PC-9 (cell line): ENCODE measurements at regions not wholly inside any gene's neighbourhood (a gene's known extent, or its start where the extent isn't known, plus 50 kb on each side); places are given as distances from the start of the nearest gene placed in this dataset.

ENCODE experiments used
- EZH2 ChIP-seq: fragments of 200-600 bp; sonication (generic); IDR thresholded peaks from 2 replicates; pipeline ENCODE4 v1.8.0; 2017; ENCODE audit warnings: antibody characterized with exemption, low read depth
- TF ChIP-seq, protein P1 (sequence below): fragments of 200-600 bp; sonication (generic); conservative IDR thresholded peaks from 2 replicates; pipeline ENCODE4 v1.6.1; 2017; ENCODE audit warnings: mixed run types, antibody characterized with exemption, mild to moderate bottlenecking, moderate library complexity

DNA sequence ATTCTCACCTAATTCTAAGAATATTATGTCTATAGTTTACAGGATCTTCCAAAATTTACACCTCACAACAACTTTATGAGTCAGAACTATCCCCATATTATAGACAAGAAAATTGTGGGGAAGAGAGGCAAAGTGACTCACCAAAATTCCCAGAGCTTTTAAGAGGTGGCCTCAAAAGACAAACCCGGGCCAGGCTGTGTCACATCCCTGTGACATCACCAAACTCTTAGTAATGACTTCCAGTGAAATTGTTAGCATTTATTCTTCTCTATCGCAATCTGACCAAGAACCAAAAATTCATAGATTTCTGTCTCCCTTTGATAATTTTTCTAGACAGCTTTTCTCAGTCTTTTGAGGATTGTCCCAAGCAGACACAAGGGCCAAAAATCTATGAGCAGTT lies 134.3 kb downstream of the SNX19 start:
- TF ChIP-seq EZH2 = no peak
- TF ChIP-seq, protein P1, sequence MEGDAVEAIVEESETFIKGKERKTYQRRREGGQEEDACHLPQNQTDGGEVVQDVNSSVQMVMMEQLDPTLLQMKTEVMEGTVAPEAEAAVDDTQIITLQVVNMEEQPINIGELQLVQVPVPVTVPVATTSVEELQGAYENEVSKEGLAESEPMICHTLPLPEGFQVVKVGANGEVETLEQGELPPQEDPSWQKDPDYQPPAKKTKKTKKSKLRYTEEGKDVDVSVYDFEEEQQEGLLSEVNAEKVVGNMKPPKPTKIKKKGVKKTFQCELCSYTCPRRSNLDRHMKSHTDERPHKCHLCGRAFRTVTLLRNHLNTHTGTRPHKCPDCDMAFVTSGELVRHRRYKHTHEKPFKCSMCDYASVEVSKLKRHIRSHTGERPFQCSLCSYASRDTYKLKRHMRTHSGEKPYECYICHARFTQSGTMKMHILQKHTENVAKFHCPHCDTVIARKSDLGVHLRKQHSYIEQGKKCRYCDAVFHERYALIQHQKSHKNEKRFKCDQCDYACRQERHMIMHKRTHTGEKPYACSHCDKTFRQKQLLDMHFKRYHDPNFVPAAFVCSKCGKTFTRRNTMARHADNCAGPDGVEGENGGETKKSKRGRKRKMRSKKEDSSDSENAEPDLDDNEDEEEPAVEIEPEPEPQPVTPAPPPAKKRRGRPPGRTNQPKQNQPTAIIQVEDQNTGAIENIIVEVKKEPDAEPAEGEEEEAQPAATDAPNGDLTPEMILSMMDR = no peak
